ENCODE measurements at regions not wholly inside any gene's neighbourhood (a gene's known extent, or its start where the extent isn't known, plus 50 kb on each side); places are given as distances from the start of the nearest gene placed in this dataset.
A peak's percentile ranks its signal among the peaks of the same experiment; 100 is the strongest.

DNA sequence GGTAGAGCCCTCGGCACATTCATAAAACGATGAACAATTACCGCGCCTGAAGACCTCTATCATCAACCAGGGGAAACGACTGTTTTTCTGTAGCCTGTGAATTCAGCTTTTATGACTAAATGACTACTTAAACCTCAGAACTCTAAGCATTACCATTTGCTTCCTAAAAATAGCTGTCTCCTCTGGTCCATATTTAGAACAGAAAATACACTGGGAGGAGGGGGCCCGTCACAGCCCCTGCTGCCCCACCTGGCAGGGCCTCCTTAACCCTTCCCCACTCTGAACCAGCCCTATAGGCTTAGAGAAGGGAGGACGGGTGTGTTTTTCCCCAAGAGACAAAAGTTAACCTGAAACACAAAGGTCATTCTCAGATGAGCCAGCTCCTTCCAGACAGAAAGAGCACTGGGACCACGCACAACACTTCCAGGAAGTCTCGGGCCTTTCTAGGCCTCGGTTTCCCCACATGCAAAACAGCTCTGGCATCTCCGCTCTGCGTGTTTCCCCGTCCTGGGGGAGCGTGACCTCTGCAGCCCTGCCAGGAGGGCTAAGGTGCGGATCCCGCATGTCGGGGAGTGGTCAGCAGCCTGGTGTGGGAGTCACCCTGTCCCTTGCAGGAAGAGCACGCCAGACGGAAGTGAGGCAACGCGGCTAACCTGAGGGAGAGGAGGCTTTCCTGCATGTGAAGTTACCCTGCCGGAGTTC, 193.9 kb downstream of the DLL1 start:
- Histone ChIP-seq H2BK12ac (ENCODE audit: low read length) (peak overlapping the region; percentile 19), H4K91ac (ENCODE audit: low read depth, low read length) (peak overlapping the region; percentile 58), H3K4me3 (ENCODE audit: low read depth, low read length) (no peak overlapping the region), H3K18ac (ENCODE audit: low read length) (peak overlapping the region; percentile 57), H3K14ac (ENCODE audit: low read length) (peak overlapping the region; percentile 65), H3K79me2 (ENCODE audit: control insufficient read depth, insufficient read depth, low read length, poor library complexity) (no peaks in the 10 kb centered on the region), H3K4me1 (ENCODE audit: control insufficient read depth in 1 of 2, insufficient read depth in 2 of 2, low read length in 2 of 2) (peaks cover 19 to 26% of the 10 kb centered on the region in 2 experiments), H3K4ac (ENCODE audit: low read depth, low read length) (no peak overlapping the region), H3K36me3 (ENCODE audit: control insufficient read depth in 1 of 2, insufficient read depth in 2 of 2, low read length in 2 of 2) (no peaks in the 10 kb centered on the region), H3K9me3 (ENCODE audit: insufficient read depth, low read depth, low read length) (peaks cover 8% of the 10 kb centered on the region), H2AK5ac (ENCODE audit: low read length) (peak overlapping the region; percentile 31), H3K79me1 (ENCODE audit: low read length) (peaks cover 13% of the 10 kb centered on the region), H4K12ac (ENCODE audit: low read depth, low read length) (no peak overlapping the region), H3K9ac (ENCODE audit: low read length) (no peak overlapping the region), H3K27me3 (ENCODE audit: insufficient read depth, low read length) (no peaks in the 10 kb centered on the region), H3K23ac (ENCODE audit: low read length) (no peak overlapping the region), H3K27ac (ENCODE audit: low read depth, low read length) (no peak overlapping the region), H2BK5ac (ENCODE audit: low read depth, low read length, poor library complexity) (no peak overlapping the region), H3K4me2 (ENCODE audit: low read length) (peak overlapping the region; percentile 15), H4K8ac (ENCODE audit: low read depth, low read length) (peak overlapping the region; percentile 49), H2AFZ (ENCODE audit: insufficient read depth, low read length, poor library complexity) (no peak overlapping the region), H2BK120ac (ENCODE audit: insufficient read depth, low read length, poor library complexity) (peak overlapping the region; percentile 16)
- no CpG with 5 or more reads among the region's 22 CpGs for WGBS (ENCODE audit: extremely low coverage, insufficient coverage, insufficient read length)
- DNase-seq, result no peak

GRCh38 chr6:170096191-170096802, 194.6 kb downstream of the DLL1 start:
- WGBS (ENCODE audit: extremely low coverage, insufficient coverage, insufficient read length), result no CpG with 5 or more reads among the region's 23 CpGs
- no peaks in the 10 kb centered on the region for H3K79me2 ChIP-seq (ENCODE audit: control insufficient read depth, insufficient read depth, low read length, poor library complexity)

DNA sequence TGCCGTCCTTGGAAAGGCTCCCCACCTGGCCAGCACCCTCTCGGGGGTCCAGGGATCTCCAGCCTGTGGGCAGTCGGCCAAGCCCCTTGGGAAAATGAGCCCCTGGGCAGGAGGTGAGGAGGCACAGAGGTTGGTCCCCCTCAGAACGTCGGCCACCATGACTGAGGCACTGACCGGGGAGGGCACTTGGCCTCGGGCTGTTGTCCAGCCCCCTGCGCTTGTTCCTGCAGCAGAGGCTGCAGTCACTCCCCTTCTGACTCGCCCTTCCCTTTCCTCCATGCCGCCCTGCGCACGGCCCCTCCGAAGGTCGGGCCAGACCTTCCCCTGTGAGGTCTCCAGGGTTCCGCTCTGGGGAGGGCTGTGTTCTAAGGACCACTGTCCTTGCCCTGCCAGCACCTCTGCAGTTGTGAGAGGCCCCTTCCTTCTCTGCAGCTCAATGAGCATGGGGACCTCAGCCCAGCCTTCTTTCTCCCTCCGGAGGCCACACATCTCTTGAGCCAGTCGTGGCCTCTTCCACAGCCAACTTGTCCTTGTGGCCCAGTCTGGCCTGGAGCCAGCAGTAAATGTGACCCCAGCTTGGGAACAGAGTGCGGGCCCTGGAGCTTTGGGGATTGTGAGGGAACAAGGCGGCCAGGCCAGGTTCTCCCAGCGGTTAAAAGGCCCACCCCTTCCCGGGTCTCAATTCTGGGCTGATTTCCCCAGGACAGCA, 195.5 kb downstream of the DLL1 start:
- Histone ChIP-seq H3K9me3 (ENCODE audit: insufficient read depth, low read depth, low read length) (peaks cover 6% of the 10 kb centered on the region), H3K23ac (ENCODE audit: low read length) (no peak overlapping the region), H3K79me1 (ENCODE audit: low read length) (peaks cover 13% of the 10 kb centered on the region), H3K79me2 (ENCODE audit: control insufficient read depth, insufficient read depth, low read length, poor library complexity) (no peaks in the 10 kb centered on the region), H2AFZ (ENCODE audit: insufficient read depth, low read length, poor library complexity) (no peak overlapping the region), H2BK5ac (ENCODE audit: low read depth, low read length, poor library complexity) (peak overlapping the region; percentile 3), H2BK12ac (ENCODE audit: low read length) (peak overlapping the region; percentile 43), H3K4ac (ENCODE audit: low read depth, low read length) (no peak overlapping the region), H4K12ac (ENCODE audit: low read depth, low read length) (no peak overlapping the region), H4K8ac (ENCODE audit: low read depth, low read length) (no peak overlapping the region), H3K4me3 (ENCODE audit: low read depth, low read length) (peak overlapping the region; percentile 20), H3K4me2 (ENCODE audit: low read length) (no peak overlapping the region), H2AK5ac (ENCODE audit: low read length) (peak overlapping the region; percentile 55), H4K91ac (ENCODE audit: low read depth, low read length) (peak overlapping the region; percentile 88), H3K9ac (ENCODE audit: low read length) (no peak overlapping the region), H3K27me3 (ENCODE audit: insufficient read depth, low read length) (no peaks in the 10 kb centered on the region), H3K14ac (ENCODE audit: low read length) (peak overlapping the region; percentile 65), H3K36me3 (ENCODE audit: control insufficient read depth in 1 of 2, insufficient read depth in 2 of 2, low read length in 2 of 2) (no peaks in the 10 kb centered on the region), H3K18ac (ENCODE audit: low read length) (peak overlapping the region; percentile 42), H3K27ac (ENCODE audit: low read depth, low read length) (no peak overlapping the region), H3K4me1 (ENCODE audit: control insufficient read depth in 1 of 2, insufficient read depth in 2 of 2, low read length in 2 of 2) (peaks cover 19 to 26% of the 10 kb centered on the region in 2 experiments), H2BK120ac (ENCODE audit: insufficient read depth, low read length, poor library complexity) (peak overlapping the region; percentile 47)
- WGBS (ENCODE audit: extremely low coverage, insufficient coverage, insufficient read length), result no CpG with 5 or more reads among the region's 21 CpGs
- no peak for DNase-seq

More at GRCh38 chr6:170096191-170096802, 194.6 kb downstream of the DLL1 start:
- Histone ChIP-seq H3K9ac (ENCODE audit: low read length) (no peak overlapping the region), H2BK5ac (ENCODE audit: low read depth, low read length, poor library complexity) (no peak overlapping the region), H3K36me3 (ENCODE audit: control insufficient read depth in 1 of 2, insufficient read depth in 2 of 2, low read length in 2 of 2) (no peaks in the 10 kb centered on the region), H3K4me2 (ENCODE audit: low read length) (peak overlapping the region; percentile 15), H3K4me3 (ENCODE audit: low read depth, low read length) (no peak overlapping the region), H3K27ac (ENCODE audit: low read depth, low read length) (no peak overlapping the region), H3K14ac (ENCODE audit: low read length) (no peak overlapping the region), H3K9me3 (ENCODE audit: insufficient read depth, low read depth, low read length) (peaks cover 8% of the 10 kb centered on the region), H4K8ac (ENCODE audit: low read depth, low read length) (no peak overlapping the region), H2BK120ac (ENCODE audit: insufficient read depth, low read length, poor library complexity) (no peak overlapping the region), H3K23ac (ENCODE audit: low read length) (no peak overlapping the region), H4K91ac (ENCODE audit: low read depth, low read length) (peak overlapping the region; percentile 58), H3K79me1 (ENCODE audit: low read length) (peaks cover 13% of the 10 kb centered on the region), H3K4me1 (ENCODE audit: control insufficient read depth in 1 of 2, insufficient read depth in 2 of 2, low read length in 2 of 2) (peaks cover 19 to 26% of the 10 kb centered on the region in 2 experiments), H3K4ac (ENCODE audit: low read depth, low read length) (no peak overlapping the region), H4K12ac (ENCODE audit: low read depth, low read length) (no peak overlapping the region), H2BK12ac (ENCODE audit: low read length) (no peak overlapping the region), H3K18ac (ENCODE audit: low read length) (no peak overlapping the region), H2AK5ac (ENCODE audit: low read length) (no peak overlapping the region), H2AFZ (ENCODE audit: insufficient read depth, low read length, poor library complexity) (no peak overlapping the region), H3K27me3 (ENCODE audit: insufficient read depth, low read length) (no peaks in the 10 kb centered on the region)
- no peak for DNase-seq

GRCh38 chr6:170094686-170095272, 196.1 kb downstream of the DLL1 start:
- Histone ChIP-seq H3K4me2 (ENCODE audit: low read length) (no peak overlapping the region), H3K9ac (ENCODE audit: low read length) (no peak overlapping the region), H3K4me1 (ENCODE audit: control insufficient read depth in 1 of 2, insufficient read depth in 2 of 2, low read length in 2 of 2) (peaks cover 19 to 28% of the 10 kb centered on the region in 2 experiments), H3K4me3 (ENCODE audit: low read depth, low read length) (no peak overlapping the region), H4K12ac (ENCODE audit: low read depth, low read length) (no peak overlapping the region), H3K4ac (ENCODE audit: low read depth, low read length) (no peak overlapping the region), H2AK5ac (ENCODE audit: low read length) (peak overlapping the region; percentile 55), H3K18ac (ENCODE audit: low read length) (peak overlapping the region; percentile 42), H2BK5ac (ENCODE audit: low read depth, low read length, poor library complexity) (no peak overlapping the region), H3K36me3 (ENCODE audit: control insufficient read depth in 1 of 2, insufficient read depth in 2 of 2, low read length in 2 of 2) (no peaks in the 10 kb centered on the region), H3K9me3 (ENCODE audit: insufficient read depth, low read depth, low read length) (peaks cover 7% of the 10 kb centered on the region), H2BK12ac (ENCODE audit: low read length) (peak overlapping the region; percentile 43), H3K14ac (ENCODE audit: low read length) (peak overlapping the region; percentile 65), H4K8ac (ENCODE audit: low read depth, low read length) (no peak overlapping the region), H3K79me1 (ENCODE audit: low read length) (peaks cover 13% of the 10 kb centered on the region), H3K27me3 (ENCODE audit: insufficient read depth, low read length) (no peaks in the 10 kb centered on the region), H2AFZ (ENCODE audit: insufficient read depth, low read length, poor library complexity) (no peak overlapping the region), H3K79me2 (ENCODE audit: control insufficient read depth, insufficient read depth, low read length, poor library complexity) (no peaks in the 10 kb centered on the region), H3K27ac (ENCODE audit: low read depth, low read length) (no peak overlapping the region), H2BK120ac (ENCODE audit: insufficient read depth, low read length, poor library complexity) (peak overlapping the region; percentile 47), H4K91ac (ENCODE audit: low read depth, low read length) (peak overlapping the region; percentile 88), H3K23ac (ENCODE audit: low read length) (no peak overlapping the region)
- no peak for DNase-seq
- no CpG with 5 or more reads among the region's 9 CpGs for WGBS (ENCODE audit: extremely low coverage, insufficient coverage, insufficient read length)

All from trophoblast cell (in vitro differentiated cells and primary cell).